HuH-7 (cell line): ENCODE measurements at regions not wholly inside any gene's neighbourhood (a gene's known extent, or its start where the extent isn't known, plus 50 kb on each side); places are given as distances from the start of the nearest gene placed in this dataset.
"Not testable (repeated sequence)": the region's sequence is repeated elsewhere in the genome, so short reads cannot be mapped to it uniquely, and the experiment has no call there.

Experiments
- DNase-seq: peaks from one replicate; pipeline ENCODE4 v3.0.0; 2011; ENCODE audit warnings: low spot score

DNA sequence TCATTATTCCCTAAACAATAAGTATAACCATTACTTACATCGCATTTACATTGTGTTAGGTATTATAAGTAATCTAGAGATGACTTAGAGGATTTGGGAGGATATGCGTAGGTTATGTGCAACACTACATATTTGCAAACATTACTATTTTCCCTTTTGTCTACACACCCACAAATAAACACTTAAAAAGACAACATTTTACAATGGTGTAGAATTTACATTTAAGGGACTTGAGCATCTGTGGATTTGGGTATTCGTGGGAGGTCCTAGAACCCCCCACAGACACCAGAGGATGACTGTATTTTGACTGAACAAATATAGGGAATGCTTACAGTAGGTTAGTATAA, 220.2 kb upstream of the MYO3A start:
- DNase-seq, result no peak

DNA sequence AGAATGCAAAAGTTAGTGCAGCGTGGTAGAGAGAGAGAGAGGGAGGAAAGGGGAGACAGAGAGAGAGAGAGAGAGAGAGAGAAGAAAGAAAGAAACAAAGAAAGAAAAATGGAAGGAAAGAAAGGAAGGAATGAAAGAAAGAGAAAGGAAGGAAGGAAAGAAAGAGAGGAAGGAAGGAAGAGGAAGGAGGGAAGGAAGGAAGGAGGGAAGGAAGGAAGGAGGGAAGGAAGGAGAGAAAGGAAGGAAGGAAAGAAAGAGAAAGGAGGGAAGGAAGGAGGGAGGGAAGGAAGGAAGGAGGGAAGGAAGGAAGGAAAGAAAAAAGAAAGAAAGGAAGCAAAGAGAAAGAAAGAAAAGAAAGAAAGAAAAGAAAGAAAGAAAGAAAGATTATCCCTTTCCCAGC, 209.8 kb upstream of the MYO3A start:
- DNase-seq, result no peak

DNA sequence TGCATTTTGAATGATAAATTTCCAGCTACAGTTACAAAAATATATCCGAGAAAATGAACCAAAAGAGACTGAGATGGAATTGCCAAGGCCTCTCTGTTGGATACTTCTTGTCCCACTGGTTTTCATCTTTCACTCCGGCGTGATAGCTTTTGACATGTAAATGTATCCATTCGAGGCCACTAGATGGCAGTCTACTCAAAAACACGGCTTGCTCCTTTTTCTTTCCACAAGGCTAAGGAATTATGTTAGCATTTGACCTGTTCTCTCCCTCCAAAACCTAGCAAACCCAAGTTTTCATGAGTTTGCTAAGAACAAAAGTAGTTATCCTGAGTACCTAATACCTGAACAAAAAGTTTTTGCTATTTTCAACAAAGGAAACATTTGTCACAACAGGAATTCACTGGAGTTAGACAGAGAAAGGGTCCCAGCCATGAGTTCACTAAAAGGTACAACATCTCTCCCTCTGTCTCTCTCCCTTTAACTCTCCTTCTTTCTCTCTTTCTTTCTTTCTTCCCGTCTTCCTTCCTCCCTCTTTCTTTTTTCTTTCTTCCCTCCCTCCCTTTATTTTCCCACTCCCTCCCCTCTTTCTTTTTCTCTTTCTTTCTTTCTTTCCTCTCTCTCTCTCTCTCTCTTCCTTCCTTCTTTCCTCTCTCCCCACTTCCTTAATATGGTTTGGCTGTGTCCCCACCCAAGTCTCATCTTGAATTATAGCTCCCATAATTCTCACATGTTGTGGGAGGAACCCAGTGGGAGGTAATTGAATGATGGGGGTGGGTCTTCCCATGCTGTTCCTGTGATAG, 207.9 kb upstream of the MYO3A start:
- peak; percentile 44 for DNase-seq

DNA sequence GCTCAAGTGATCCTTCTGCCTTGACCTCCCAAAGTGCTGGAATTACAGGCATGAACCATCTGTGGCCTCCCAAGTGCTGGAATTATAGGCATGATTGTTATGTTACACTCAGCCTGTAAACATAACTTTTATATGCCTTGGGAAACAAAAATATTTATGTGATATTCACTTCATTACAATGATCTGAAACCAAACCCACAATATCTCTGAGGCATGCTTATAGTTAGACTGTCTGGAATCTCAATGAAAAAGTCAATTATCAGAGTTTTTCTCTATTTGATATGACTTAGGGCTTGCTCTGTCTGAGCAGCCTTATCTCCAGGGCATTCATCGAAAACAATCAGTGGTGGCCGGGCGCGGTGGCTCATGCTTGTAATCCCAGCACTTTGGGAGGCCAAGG, 195.3 kb upstream of the MYO3A start:
- DNase-seq, result no peak

DNA sequence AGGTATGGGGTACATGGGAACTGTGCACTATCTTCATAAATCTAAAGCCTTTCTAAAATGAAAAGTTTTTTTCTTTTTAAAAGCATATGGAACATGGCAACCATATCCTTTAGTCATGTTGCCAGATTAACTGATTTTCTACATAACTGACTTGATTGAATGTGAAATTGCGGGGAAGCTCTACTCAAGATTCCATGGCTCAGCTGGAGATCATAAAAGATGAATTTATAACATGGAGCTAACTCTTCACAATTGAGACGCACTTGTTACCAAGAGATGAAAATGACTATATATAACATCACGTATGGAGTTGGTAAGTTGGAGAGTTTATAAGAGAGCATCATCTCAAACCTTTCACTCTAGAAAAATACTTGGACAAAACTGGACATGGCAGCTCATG, 190.2 kb upstream of the MYO3A start:
- DNase-seq, result no peak

DNA sequence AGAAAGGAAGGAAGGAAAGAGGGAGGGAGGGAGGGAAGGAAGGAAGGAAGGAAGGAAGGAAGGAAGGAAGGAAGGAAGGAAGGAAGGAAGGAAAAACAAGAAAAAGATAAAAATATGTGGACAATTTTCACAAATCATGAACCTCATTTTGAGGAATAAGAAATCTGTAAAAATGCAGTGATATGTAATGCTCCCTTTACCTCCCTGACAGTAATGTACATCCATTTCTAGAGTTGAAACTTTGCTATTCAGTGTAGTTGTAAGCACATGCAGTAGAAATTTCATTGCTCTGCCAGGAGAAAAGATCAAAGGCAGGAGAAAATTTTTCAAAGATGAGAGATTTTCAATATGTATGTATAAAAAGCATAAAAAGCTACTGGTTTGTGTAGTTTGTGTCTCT, 189.5 kb upstream of the MYO3A start:
- no peak for DNase-seq

DNA sequence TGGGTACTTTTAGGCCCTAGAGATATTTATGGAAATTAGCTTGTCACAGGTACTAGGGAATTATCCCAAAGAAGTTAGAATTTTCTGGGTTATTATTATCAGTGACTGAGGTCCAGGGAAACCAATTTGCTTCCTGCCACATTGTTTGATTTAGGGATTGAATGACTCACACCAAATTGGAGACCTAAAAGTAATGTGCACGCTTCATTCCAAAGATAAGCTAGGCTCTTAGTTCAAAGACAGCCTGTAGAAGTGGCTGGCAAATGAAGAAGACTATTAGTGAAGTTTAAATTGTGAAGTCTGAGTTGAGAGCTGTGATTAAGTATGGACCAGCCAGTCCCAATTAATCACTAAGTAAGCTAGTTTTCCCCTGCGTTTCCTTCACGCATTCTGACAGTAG, 188.1 kb upstream of the MYO3A start:
- DNase-seq, result no peak

DNA sequence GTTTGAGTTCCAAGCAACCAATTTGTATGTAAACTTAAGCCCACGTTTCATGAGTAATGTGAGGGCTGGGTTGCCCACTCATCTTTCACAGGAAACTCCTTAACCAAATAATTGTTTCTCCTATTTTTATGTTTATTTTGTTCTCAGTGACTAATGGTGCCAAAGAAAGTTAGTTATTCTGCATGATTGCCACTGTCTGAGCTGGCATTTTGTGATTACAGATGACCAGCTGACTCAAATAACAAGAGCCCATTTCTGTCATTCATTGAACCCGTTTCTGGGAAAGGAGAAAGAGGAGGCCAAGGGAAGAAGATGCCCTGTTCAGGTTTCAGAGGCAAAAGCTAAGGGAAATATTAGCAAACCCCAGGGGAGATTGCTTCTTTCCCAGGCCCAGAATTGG, 186.9 kb upstream of the MYO3A start:
- DNase-seq, result no peak

DNA sequence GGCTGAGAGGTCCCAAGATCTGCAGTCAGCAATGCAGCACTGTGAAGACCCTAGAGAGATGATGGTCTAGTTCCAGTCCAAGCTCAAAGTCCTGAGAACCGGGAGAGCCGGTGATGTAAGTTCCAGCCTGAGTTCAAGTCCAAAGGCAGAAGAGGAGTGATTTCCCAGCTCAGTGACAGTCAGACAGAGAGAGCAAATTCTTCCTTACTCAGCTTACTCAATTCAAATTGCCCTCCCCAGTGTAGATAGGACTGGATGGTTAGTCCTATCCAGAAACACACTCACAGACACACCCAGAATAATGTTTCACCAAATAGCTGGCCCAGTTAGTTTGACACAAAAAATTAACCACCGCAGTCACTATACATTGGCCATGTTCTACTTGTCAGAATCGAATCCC, 185.5 kb upstream of the MYO3A start:
- DNase-seq, result no peak

DNA sequence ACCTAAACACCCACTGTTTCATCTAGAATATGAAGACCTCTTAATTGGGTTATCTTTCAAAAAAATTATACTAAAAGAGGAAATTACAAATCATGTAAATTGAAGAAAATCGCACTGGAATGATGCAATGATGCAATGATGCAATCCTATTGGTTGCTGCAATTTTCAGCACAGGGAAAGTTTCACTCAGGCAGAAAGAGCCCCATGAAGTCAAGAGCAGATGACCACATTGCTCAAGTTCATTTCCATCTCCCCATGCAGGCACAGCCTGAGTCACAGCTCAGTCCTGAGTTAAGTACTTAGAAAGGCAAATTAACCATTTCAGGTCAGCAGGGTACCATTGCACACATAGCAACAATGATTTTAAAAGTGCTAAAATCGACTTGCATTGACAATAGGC, 180.3 kb upstream of the MYO3A start:
- no peak for DNase-seq

DNA sequence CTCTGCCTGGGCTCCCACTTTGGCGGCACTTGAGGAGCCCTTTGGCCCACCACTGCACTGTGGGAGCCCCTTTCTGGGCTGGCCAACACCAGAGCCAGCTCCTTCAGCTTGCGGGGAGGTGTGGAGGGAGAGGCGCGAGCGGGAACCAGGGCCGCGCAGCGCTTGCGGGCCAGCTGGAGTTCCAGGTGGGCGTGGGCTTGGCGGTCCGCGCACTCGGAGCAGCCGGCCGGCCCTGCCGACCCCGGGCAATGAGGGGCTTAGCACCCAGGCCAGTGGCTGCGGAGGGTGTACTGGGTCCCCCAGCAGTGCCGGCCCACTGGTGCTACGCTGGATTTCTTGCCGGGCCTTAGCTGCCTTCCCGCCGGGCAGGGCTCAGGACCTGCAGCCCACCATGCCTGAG, 178.2 kb upstream of the MYO3A start:
- DNase-seq, result not testable (repeated sequence)

DNA sequence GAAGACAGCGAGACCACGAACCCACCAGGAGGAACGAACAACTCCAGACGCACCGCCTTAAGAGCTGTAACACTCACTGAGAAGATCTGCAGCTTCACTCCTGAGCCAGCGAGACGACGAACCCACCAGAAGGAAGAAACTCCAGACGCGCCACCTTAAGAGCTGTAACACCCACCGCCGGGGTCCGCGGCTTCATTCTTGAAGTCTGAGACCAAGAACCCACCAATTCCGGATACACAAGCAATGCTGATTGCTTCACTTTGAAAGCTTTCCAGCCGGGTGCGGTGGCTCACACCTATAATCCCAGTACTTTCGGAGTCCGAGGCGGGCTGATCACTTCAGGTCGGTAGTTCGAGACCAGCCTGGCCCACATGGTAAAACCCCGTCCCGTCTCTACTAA, 177.2 kb upstream of the MYO3A start:
- DNase-seq, result no peak

DNA sequence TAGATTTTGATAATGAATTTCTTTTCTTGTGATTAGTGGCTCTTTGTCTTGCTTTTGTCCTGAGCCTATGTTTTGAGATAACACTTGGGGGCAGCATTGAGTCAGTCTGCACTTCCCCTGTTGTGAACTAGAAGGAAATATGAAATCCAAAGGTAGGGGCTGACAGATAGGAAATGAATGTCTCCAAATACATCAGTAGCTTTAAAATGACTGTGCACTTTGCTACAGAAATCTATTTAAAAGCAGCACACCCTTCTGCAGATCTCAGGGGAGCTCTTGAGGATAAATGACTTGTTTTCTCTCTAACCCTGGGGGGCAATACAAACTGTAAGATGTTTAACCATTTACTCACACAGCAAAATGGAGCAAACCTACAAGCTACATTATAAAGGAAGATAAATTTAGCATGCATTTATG, 176.0 kb upstream of the MYO3A start:
- peak; percentile 55 for DNase-seq

DNA sequence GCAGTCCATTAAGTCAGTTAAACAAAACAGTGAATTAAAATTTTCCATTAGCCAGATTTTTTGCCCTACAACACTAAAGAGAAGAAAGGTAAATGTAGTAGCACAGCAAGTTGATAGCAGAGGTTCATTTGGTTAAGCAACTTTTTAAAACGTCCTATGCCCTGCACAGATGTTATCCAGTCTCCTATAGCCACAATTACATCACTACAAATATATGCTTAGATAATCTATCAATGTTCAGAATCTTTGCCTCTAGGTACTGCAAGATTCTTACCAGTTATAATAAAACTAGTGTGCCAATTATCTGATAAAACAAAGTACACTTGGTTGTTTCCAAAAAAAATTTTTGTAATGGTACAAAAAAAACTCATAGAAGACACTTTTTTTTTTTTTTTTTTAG, 175.5 kb upstream of the MYO3A start:
- DNase-seq, result no peak

DNA sequence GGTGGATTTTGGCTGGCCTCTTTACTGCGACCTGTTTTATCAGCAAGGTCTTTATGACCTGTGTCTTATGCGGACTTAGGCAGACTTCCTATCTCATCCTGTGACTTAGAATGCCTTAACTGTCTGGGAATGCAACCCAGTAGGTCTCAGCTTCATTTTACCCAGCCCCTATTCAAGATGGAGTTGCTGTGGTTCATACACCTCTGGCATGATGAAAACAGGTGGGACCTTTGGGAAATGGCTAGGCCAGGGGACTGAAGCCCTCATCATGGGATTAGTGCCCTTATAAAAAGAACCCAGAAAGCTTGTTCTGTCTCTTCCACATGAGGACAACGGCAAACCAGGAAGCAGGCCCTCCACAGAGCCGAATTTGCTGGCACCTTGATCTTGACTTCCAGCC, 172.1 kb upstream of the MYO3A start:
- DNase-seq, result no peak

DNA sequence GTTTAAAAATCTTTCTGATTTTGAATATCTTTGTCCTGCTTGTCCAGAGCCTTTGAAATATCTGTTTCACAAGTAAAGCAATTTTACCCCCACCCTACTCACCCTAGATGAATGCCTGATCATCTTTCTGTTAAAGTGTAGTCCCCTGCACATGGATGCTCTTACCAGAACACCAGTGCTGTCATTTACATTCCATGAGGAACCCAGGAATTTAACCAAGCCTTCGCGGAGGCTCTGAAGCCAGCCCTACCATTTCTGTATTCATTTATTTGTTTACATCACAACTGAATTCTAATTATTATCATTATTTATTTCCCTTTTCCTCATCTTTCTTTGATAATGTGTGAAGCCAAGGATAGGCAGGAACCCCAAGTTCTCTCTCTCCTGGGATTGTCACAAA, 167.8 kb upstream of the MYO3A start:
- DNase-seq, result no peak

DNA sequence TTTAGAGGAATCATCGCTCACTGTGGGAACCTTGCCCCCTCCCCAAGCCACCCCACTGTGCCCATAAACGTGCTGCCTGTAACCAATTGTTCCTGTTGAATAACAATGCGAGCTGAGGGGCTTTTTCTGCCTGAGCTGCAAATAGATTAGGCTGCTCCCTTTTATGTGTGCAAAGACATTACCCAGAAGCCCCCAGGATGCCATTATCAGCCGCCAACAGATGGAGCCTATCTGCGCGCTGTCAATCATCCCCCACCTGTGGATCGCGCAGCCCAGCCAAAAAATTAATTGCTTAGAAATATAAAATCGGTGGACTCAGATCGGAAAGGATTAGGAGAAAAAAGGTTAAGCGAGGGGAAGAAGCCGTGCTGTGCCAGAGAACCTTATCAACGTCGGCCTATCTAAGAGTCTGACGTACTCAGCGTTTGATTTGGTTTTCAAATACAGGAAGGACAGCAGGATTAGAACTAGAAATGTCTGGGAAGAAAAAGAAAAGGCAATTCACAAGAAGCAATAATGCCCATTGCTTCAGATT, 167.3 kb upstream of the MYO3A start:
- DNase-seq, result no peak

DNA sequence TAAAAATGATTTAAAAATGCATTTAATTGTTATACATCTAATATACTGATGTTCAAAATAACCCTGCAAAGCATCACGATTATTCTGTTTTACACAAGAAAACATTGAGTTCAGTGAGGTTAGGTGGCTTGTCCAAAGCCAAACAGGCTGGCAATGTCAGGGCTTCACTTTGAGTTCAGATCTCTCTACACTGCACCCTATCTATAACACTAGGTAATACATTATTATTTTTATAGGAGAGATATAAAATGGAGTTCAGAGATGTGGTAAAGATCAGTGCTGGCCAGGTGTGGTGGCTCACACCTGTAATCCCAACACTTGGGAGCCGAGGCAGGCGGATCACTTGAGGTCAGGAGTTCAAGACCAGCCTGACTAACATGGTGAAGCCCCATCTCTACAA, 165.9 kb upstream of the MYO3A start:
- no peak for DNase-seq

DNA sequence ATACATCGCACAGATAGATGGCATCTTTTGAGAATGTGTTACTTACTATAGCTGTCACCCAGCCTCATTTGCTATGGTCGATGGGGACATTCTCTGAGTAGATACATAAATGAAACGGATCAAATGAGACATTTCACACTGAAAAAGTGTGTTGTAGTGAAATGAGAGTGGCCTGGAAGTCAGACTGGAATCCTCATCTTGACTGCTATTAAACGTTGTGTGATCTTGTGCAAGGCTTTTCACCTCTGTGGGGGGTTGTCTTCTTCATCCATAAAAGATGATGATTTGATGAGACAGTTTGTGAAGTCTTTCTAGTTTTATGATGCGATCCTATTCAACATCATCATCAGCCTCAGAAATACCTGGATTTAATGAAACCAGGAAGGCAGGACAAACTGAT, 155.4 kb upstream of the MYO3A start:
- DNase-seq, result no peak

DNA sequence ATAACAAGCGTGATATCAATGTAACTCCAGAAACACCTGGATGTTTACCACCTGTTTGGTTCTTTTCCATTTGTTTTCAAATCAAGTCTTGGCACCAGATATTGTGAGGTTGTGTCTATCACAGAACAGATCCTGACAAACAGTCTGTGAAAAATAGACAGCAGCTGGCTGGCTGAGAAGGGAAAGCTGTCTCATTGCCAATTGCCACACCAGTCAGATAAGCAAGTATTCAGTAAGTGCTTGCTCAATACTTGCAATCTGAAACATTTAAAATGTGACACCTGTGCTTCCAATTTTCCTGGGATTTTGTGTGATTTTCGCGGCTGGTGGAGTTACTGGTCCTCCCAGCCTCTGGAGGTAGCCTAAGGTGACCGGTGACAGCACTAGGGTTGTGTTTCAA, 147.9 kb upstream of the MYO3A start:
- no peak for DNase-seq

DNA sequence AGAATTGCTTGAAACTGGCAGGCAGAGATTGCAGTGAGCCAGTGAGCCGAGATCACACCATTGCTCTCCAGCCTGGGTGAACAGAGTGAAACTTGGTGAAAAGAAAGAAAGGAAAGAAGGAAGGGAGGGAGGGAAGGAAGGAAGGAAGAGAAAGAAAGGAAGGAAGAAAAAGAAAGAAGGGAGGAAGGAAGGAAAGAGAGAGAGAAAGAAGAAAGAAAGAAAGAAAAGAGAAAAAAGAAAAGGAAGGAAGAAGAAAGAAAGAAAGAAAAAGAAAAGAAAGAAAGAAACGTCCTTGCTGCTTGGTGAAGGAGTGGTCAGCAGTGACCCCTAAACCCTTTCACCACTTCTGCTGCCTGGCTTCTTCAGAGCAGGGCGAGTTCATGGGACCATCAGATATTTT, 147.1 kb upstream of the MYO3A start:
- no peak for DNase-seq

DNA sequence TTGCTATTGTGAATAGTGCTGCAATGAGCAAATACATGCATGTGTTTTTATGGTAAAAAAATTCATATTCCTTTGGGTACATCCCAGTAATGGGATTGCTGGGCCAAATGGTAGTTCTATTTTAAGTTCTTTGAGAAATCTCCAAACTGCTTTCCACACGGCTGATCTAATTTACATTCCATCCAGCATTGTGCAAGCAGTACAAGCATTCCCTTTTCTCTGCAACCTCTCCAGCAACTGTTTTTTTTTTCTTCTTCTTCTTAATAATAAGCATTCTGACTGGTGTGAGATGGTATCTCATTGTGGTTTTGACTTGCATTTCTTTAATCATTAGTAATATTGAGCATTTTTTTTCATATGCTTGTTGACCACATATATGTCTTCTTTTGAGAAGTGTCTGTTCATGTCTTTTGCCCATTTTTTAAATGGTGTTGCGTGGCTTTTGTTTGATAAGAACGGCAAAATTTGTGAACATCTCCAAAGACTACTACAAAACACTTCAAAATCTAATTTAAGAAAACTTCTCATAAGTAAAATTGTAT, 136.1 kb upstream of the MYO3A start:
- no peak for DNase-seq

DNA sequence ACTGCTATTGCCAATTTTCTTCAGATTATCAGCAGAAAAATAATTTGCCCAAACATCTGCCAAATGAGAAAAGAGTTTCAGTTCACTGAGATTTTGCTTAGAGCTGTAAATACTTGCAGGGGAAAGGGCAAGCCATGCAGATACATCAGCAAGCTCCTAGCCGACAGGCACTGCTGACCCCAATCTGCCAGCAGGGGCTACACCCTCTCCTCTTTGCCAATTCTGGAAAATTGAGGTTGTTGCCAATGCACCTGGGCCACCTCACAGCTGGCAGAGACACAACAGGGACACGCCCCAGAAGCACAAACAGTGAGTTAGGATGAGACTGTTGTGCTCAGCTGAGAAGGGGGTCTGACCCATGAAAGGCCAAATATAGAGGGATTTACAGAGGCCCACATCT, 129.5 kb upstream of the MYO3A start:
- DNase-seq, result no peak

DNA sequence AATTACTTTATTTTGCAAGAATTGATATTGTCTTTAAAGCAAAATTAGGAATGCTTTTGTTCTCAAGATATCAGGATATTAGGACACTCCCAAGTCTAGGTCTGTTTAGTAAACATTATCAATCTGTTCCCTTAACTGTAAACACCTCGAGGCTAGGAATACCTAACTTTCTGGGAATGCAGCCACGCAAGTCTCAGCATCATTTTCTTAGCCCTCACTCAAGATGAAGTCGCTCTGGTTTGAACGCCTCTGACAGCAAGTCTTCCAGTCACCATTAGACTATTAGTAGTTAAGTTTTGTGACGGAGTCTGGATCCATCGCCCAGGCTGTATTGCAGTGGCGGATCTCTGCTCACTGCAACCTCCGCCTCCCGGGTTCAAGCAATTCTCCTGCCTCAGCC, 128.0 kb upstream of the MYO3A start:
- DNase-seq, result no peak
